GM23338 (cell line): ENCODE measurements at regions not wholly inside any gene's neighbourhood (a gene's known extent, or its start where the extent isn't known, plus 50 kb on each side); places are given as distances from the start of the nearest gene placed in this dataset.

Experiments used
- ATAC-seq: fragments of 200-7000 bp; cut with Tn5 transposase; 3 replicates; pipeline ENCODE4 v1.9.1; 2020
- DNase-seq: peaks from one replicate; pipeline ENCODE4 v3.0.0-alpha.2; 2015; ENCODE audit warnings: low spot score
- H2AFZ ChIP-seq: fragments of 200-600 bp; sonication (generic); 2 replicates; pipeline ENCODE4 v1.8.0; 2016; ENCODE audit warnings: antibody characterized with exemption, mild to moderate bottlenecking, moderate library complexity
- H3F3A ChIP-seq: fragments of 200-600 bp; sonication (generic); replicated peaks from 2 replicates; pipeline ENCODE4 v1.8.0; 2017; ENCODE audit warnings: antibody characterized with exemption, mixed run types, low read depth
- H3K27ac ChIP-seq: fragments of 200-600 bp; sonication (generic); 2 replicates; pipeline ENCODE4 v1.6.1; 2016; ENCODE audit warnings: low read depth
- H3K27me3 ChIP-seq: fragments of 200-600 bp; sonication (generic); 2 replicates; pipeline ENCODE4 v1.8.0; 2016; ENCODE audit warnings: mild to moderate bottlenecking, mixed run types, moderate library complexity; ENCODE audit not compliant: insufficient read depth
- H3K36me3 ChIP-seq: fragments of 200-600 bp; sonication (generic); 2 replicates; pipeline ENCODE4 v1.8.0; 2016; ENCODE audit warnings: mild to moderate bottlenecking; ENCODE audit not compliant: insufficient read depth
- H3K4me1 ChIP-seq: fragments of 200-600 bp; sonication (generic); 2 replicates; pipeline ENCODE4 v1.8.0; 2016; ENCODE audit warnings: mild to moderate bottlenecking, moderate library complexity; ENCODE audit not compliant: insufficient read depth
- H3K4me2 ChIP-seq: fragments of 200-600 bp; sonication (generic); 2 replicates; pipeline ENCODE4 v1.7.1; 2017; ENCODE audit warnings: mixed run types
- H3K4me3 ChIP-seq: fragments of 200-600 bp; sonication (generic); 2 replicates; pipeline ENCODE4 v1.6.1; 2016; ENCODE audit warnings: mixed run types
- H3K79me2 ChIP-seq: fragments of 200-600 bp; sonication (generic); replicated peaks from 2 replicates; pipeline ENCODE4 v1.8.0; 2017; ENCODE audit warnings: mild to moderate bottlenecking; ENCODE audit not compliant: insufficient read depth
- H3K9me2 ChIP-seq: fragments of 200-600 bp; sonication (generic); 2 replicates; pipeline ENCODE4 v1.8.0; 2017; ENCODE audit not compliant: insufficient read depth
- H4K20me1 ChIP-seq: fragments of 200-600 bp; sonication (generic); replicated peaks from 2 replicates; pipeline ENCODE4 v1.8.0; 2017; ENCODE audit warnings: mild to moderate bottlenecking; ENCODE audit not compliant: insufficient read depth
- H3K27ac Mint-ChIP-seq: 2 replicates; pipeline ENCODE4 v1.8.0; 2020; ENCODE audit warnings: inconsistent platforms, mild to moderate bottlenecking, moderate library complexity, mixed read lengths
- H3K27me3 Mint-ChIP-seq: 3 replicates; pipeline ENCODE4 v1.8.0; 2022; ENCODE audit warnings: low read depth, mild to moderate bottlenecking, moderate library complexity, mixed read lengths, inconsistent platforms; ENCODE audit not compliant: insufficient read depth, poor library complexity
- H3K36me3 Mint-ChIP-seq: 3 replicates; pipeline ENCODE4 v1.8.0; 2021; ENCODE audit warnings: low read depth, mild to moderate bottlenecking, inconsistent platforms, moderate library complexity, mixed read lengths
- H3K4me1 Mint-ChIP-seq: 3 replicates; pipeline ENCODE4 v1.8.0; 2020; ENCODE audit warnings: mild to moderate bottlenecking, inconsistent platforms, mixed read lengths
- H3K4me3 Mint-ChIP-seq: 3 replicates; pipeline ENCODE4 v1.8.0; 2021; ENCODE audit warnings: moderate library complexity, mild to moderate bottlenecking, inconsistent platforms, mixed read lengths
- H3K9me3 Mint-ChIP-seq: 3 replicates; pipeline ENCODE4 v1.8.0; 2020; ENCODE audit warnings: moderate library complexity, mild to moderate bottlenecking, inconsistent platforms, mixed read lengths
- CREB1 ChIP-seq: fragments of 250-450 bp; sonication (Bioruptor Pico); IDR thresholded peaks from 2 replicates; pipeline ENCODE4 v1.5.0; 2020; ENCODE audit warnings: low read depth, mild to moderate bottlenecking, moderate library complexity
- EZH2 ChIP-seq: fragments of 200-600 bp; sonication (generic); IDR thresholded peaks from one replicate; pipeline ENCODE4 v1.8.0; 2017; ENCODE audit warnings: antibody characterized with exemption, mild to moderate bottlenecking, low read depth; ENCODE audit not compliant: unreplicated experiment
- EZH2phosphoT487 ChIP-seq: fragments of 200-600 bp; sonication (generic); IDR thresholded peaks from one replicate; pipeline ENCODE4 v1.8.1; 2018; ENCODE audit warnings: antibody characterized with exemption; ENCODE audit not compliant: unreplicated experiment
- JUNB ChIP-seq: IDR thresholded peaks from one replicate; pipeline ENCODE4 v1.6.1; 2016; ENCODE audit warnings: antibody characterized with exemption; ENCODE audit not compliant: unreplicated experiment
- NANOG ChIP-seq: IDR thresholded peaks from 2 replicates; pipeline ENCODE4 v1.6.1; 2016; ENCODE audit warnings: antibody characterized with exemption, borderline replicate concordance
- POLR2AphosphoS5 ChIP-seq: IDR thresholded peaks from 2 replicates; pipeline ENCODE4 v1.6.1; 2016; ENCODE audit warnings: antibody characterized with exemption, low read depth
- STAT1 ChIP-seq: IDR thresholded peaks from one replicate; pipeline ENCODE4 v1.6.1; 2016; ENCODE audit warnings: antibody characterized with exemption; ENCODE audit not compliant: unreplicated experiment
- ZNF114 ChIP-seq: fragments of 250-450 bp; sonication (Bioruptor Pico); IDR thresholded peaks from 2 replicates; pipeline ENCODE4 v1.5.0; 2020; ENCODE audit warnings: mild to moderate bottlenecking, moderate library complexity
- ZNF331 ChIP-seq: fragments of 250-450 bp; sonication (Bioruptor Pico); IDR thresholded peaks from 2 replicates; pipeline ENCODE4 v1.5.0; 2020; ENCODE audit warnings: low read depth, mild to moderate bottlenecking, moderate library complexity
- TF ChIP-seq, protein P1 (sequence below): IDR thresholded peaks from 2 replicates; pipeline ENCODE4 v1.6.1; 2016; ENCODE audit warnings: antibody characterized with exemption
- TF ChIP-seq, protein P2 (sequence below): IDR thresholded peaks from one replicate; pipeline ENCODE4 v1.6.1; 2018; ENCODE audit warnings: antibody characterized with exemption; ENCODE audit not compliant: unreplicated experiment
- TF ChIP-seq, protein P3 (sequence below), 2 experiments: fragments of 200-600 bp in 1 of 2; sonication (generic) in 1 of 2; conservative IDR thresholded peaks; 2 replicates each; pipeline versions ENCODE4 v1.5.1 to v1.6.1; 2016 to 2017; ENCODE audit warnings: antibody characterized with exemption in 2 of 2, low read depth in 2 of 2, mild to moderate bottlenecking in 2 of 2, moderate library complexity in 1 of 2
- TF ChIP-seq, protein P4 (sequence below): fragments of 250-450 bp; sonication (Bioruptor Pico); IDR thresholded peaks from 2 replicates; pipeline ENCODE4 v1.5.0; 2020; ENCODE audit warnings: mild to moderate bottlenecking, moderate library complexity

DNA sequence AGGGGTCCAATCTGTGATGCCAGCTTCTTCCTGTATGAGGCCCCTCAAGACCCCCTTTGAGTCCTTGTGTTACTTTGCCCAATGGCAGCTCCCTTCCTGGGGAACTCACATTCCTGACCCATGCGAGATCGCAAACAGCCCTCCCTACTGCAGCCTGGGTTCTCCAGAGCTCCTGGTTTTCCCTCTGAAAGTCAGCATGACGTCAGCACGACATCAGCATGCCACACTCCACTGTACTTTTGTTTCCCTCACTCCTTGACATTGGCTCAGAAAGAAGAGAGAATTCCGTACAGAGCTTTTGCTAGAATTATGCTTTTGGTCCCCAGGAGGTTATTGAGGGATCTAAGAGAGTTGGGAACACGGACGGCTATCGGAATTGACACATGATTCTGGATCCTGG is 168.1 kb upstream of the PIRT start:
- no peaks in the 10 kb centered on the region for H3K4me1 Mint-ChIP-seq
- H3K27ac Mint-ChIP-seq: no peak overlapping the region

More for the DNA sequence above, 168.1 kb upstream of the PIRT start:
- no peak for DNase-seq
- peaks cover 2% of the 10 kb centered on the region for H3K27me3 Mint-ChIP-seq
- Histone ChIP-seq H3K4me3 (no peak overlapping the region), H3K36me3 (peaks cover 8% of the 10 kb centered on the region), H4K20me1 (no peaks in the 10 kb centered on the region), H3K4me1 (no peaks in the 10 kb centered on the region), H3K27ac (no peak overlapping the region), H3K4me2 (no peak overlapping the region), H2AFZ (no peak overlapping the region), H3K9me2 (no peaks in the 10 kb centered on the region), H3K27me3 (no peaks in the 10 kb centered on the region), H3F3A (no peaks in the 10 kb centered on the region), H3K79me2 (no peaks in the 10 kb centered on the region)
- peaks cover 100% of the 10 kb centered on the region for H3K9me3 Mint-ChIP-seq
- H3K4me3 Mint-ChIP-seq: no peak overlapping the region
- TF ChIP-seq EZH2: no peak
- no peak for TF ChIP-seq STAT1
- no peak for TF ChIP-seq ZNF331 (CRISPR knock-in tag)
- TF ChIP-seq EZH2phosphoT487: no peak
- no peak for TF ChIP-seq NANOG
- TF ChIP-seq, protein P1, sequence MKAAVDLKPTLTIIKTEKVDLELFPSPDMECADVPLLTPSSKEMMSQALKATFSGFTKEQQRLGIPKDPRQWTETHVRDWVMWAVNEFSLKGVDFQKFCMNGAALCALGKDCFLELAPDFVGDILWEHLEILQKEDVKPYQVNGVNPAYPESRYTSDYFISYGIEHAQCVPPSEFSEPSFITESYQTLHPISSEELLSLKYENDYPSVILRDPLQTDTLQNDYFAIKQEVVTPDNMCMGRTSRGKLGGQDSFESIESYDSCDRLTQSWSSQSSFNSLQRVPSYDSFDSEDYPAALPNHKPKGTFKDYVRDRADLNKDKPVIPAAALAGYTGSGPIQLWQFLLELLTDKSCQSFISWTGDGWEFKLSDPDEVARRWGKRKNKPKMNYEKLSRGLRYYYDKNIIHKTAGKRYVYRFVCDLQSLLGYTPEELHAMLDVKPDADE: no peak
- no peak for TF ChIP-seq JUNB
- no peak for TF ChIP-seq POLR2AphosphoS5
- TF ChIP-seq, protein P2, sequence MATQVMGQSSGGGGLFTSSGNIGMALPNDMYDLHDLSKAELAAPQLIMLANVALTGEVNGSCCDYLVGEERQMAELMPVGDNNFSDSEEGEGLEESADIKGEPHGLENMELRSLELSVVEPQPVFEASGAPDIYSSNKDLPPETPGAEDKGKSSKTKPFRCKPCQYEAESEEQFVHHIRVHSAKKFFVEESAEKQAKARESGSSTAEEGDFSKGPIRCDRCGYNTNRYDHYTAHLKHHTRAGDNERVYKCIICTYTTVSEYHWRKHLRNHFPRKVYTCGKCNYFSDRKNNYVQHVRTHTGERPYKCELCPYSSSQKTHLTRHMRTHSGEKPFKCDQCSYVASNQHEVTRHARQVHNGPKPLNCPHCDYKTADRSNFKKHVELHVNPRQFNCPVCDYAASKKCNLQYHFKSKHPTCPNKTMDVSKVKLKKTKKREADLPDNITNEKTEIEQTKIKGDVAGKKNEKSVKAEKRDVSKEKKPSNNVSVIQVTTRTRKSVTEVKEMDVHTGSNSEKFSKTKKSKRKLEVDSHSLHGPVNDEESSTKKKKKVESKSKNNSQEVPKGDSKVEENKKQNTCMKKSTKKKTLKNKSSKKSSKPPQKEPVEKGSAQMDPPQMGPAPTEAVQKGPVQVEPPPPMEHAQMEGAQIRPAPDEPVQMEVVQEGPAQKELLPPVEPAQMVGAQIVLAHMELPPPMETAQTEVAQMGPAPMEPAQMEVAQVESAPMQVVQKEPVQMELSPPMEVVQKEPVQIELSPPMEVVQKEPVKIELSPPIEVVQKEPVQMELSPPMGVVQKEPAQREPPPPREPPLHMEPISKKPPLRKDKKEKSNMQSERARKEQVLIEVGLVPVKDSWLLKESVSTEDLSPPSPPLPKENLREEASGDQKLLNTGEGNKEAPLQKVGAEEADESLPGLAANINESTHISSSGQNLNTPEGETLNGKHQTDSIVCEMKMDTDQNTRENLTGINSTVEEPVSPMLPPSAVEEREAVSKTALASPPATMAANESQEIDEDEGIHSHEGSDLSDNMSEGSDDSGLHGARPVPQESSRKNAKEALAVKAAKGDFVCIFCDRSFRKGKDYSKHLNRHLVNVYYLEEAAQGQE: no peak
- no peak for TF ChIP-seq CREB1 (CRISPR knock-in tag)
- TF ChIP-seq ZNF114 (CRISPR knock-in tag): no peak
- TF ChIP-seq, protein P3, sequence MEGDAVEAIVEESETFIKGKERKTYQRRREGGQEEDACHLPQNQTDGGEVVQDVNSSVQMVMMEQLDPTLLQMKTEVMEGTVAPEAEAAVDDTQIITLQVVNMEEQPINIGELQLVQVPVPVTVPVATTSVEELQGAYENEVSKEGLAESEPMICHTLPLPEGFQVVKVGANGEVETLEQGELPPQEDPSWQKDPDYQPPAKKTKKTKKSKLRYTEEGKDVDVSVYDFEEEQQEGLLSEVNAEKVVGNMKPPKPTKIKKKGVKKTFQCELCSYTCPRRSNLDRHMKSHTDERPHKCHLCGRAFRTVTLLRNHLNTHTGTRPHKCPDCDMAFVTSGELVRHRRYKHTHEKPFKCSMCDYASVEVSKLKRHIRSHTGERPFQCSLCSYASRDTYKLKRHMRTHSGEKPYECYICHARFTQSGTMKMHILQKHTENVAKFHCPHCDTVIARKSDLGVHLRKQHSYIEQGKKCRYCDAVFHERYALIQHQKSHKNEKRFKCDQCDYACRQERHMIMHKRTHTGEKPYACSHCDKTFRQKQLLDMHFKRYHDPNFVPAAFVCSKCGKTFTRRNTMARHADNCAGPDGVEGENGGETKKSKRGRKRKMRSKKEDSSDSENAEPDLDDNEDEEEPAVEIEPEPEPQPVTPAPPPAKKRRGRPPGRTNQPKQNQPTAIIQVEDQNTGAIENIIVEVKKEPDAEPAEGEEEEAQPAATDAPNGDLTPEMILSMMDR (conservative IDR thresholded peaks at IDR 0.05; ENCODE audit: low read depth in 2 of 2): no peak
- TF ChIP-seq, protein P4, sequence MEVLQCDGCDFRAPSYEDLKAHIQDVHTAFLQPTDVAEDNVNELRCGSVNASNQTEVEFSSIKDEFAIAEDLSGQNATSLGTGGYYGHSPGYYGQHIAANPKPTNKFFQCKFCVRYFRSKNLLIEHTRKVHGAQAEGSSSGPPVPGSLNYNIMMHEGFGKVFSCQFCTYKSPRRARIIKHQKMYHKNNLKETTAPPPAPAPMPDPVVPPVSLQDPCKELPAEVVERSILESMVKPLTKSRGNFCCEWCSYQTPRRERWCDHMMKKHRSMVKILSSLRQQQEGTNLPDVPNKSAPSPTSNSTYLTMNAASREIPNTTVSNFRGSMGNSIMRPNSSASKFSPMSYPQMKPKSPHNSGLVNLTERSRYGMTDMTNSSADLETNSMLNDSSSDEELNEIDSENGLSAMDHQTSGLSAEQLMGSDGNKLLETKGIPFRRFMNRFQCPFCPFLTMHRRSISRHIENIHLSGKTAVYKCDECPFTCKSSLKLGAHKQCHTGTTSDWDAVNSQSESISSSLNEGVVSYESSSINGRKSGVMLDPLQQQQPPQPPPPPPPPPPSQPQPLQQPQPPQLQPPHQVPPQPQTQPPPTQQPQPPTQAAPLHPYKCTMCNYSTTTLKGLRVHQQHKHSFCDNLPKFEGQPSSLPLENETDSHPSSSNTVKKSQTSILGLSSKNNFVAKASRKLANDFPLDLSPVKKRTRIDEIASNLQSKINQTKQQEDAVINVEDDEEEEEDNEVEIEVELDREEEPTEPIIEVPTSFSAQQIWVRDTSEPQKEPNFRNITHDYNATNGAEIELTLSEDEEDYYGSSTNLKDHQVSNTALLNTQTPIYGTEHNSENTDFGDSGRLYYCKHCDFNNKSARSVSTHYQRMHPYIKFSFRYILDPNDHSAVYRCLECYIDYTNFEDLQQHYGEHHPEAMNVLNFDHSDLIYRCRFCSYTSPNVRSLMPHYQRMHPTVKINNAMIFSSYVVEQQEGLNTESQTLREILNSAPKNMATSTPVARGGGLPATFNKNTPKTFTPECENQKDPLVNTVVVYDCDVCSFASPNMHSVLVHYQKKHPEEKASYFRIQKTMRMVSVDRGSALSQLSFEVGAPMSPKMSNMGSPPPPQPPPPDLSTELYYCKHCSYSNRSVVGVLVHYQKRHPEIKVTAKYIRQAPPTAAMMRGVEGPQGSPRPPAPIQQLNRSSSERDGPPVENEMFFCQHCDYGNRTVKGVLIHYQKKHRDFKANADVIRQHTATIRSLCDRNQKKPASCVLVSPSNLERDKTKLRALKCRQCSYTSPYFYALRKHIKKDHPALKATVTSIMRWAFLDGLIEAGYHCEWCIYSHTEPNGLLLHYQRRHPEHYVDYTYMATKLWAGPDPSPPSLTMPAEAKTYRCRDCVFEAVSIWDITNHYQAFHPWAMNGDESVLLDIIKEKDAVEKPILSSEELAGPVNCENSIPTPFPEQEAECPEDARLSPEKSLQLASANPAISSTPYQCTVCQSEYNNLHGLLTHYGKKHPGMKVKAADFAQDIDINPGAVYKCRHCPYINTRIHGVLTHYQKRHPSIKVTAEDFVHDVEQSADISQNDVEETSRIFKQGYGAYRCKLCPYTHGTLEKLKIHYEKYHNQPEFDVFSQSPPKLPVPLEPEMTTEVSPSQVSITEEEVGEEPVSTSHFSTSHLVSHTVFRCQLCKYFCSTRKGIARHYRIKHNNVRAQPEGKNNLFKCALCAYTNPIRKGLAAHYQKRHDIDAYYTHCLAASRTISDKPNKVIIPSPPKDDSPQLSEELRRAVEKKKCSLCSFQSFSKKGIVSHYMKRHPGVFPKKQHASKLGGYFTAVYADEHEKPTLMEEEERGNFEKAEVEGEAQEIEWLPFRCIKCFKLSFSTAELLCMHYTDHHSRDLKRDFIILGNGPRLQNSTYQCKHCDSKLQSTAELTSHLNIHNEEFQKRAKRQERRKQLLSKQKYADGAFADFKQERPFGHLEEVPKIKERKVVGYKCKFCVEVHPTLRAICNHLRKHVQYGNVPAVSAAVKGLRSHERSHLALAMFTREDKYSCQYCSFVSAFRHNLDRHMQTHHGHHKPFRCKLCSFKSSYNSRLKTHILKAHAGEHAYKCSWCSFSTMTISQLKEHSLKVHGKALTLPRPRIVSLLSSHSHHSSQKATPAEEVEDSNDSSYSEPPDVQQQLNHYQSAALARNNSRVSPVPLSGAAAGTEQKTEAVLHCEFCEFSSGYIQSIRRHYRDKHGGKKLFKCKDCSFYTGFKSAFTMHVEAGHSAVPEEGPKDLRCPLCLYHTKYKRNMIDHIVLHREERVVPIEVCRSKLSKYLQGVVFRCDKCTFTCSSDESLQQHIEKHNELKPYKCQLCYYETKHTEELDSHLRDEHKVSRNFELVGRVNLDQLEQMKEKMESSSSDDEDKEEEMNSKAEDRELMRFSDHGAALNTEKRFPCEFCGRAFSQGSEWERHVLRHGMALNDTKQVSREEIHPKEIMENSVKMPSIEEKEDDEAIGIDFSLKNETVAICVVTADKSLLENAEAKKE: no peak
- ATAC-seq: no peak
- peaks cover 41% of the 10 kb centered on the region for H3K36me3 Mint-ChIP-seq
